HG03025 (cell line): ENCODE measurements at regions not wholly inside any gene's neighbourhood (a gene's known extent, or its start where the extent isn't known, plus 50 kb on each side); places are given as distances from the start of the nearest gene placed in this dataset.
A peak's percentile ranks its signal among the peaks of the same experiment; 100 is the strongest.
"Not testable (repeated sequence)": the region's sequence is repeated elsewhere in the genome, so short reads cannot be mapped to it uniquely, and the experiment has no call there.

ENCODE experiments used
- ATAC-seq: cut with Tn5 transposase; IDR thresholded peaks from one replicate; pipeline ENCODE4 v1.9.1; 2021; ENCODE audit warnings: mild to moderate bottlenecking, moderate library complexity; ENCODE audit not compliant: unreplicated experiment, low FRiP score

- ATAC-seq: no peak
These were observed 258.3 kb downstream of the SRGAP2C start for GRCh38 chr1:121443001-121443540.

GRCh38 chr1:121444096-121444495, 259.3 kb downstream of the SRGAP2C start:
- ATAC-seq: no peak

GRCh38 chr1:121445679-121446078, 260.9 kb downstream of the SRGAP2C start:
- no peak for ATAC-seq

GRCh38 chr1:121447280-121447923, 262.6 kb downstream of the SRGAP2C start:
- not testable (repeated sequence) for ATAC-seq

GRCh38 chr1:121448064-121448463, 263.3 kb downstream of the SRGAP2C start:
- not testable (repeated sequence) for ATAC-seq

- no peak for ATAC-seq
These were observed 264.1 kb downstream of the SRGAP2C start for GRCh38 chr1:121448851-121449250.

- no peak for ATAC-seq
These were observed 267.7 kb downstream of the SRGAP2C start for GRCh38 chr1:121452484-121452883.

- ATAC-seq: peak; percentile 83
These were observed 273.7 kb downstream of the SRGAP2C start for GRCh38 chr1:121458291-121459048.

- ATAC-seq: no peak
These were observed 274.5 kb downstream of the SRGAP2C start for GRCh38 chr1:121459235-121459634.

- ATAC-seq: not testable (repeated sequence)
These were observed 284.6 kb downstream of the SRGAP2C start for GRCh38 chr1:121469395-121469794.

- not testable (repeated sequence) for ATAC-seq
These were observed 285.6 kb downstream of the SRGAP2C start for GRCh38 chr1:121470401-121470800.

- peak; percentile 71 for ATAC-seq
These were observed 286.7 kb downstream of the SRGAP2C start for GRCh38 chr1:121471523-121471922.

- no peak for ATAC-seq
These were observed 287.2 kb downstream of the SRGAP2C start for GRCh38 chr1:121472017-121472416.

GRCh38 chr1:121483234-121483633, 298.5 kb downstream of the SRGAP2C start:
- ATAC-seq: no peak

GRCh38 chr1:121483961-121484424, 299.2 kb downstream of the SRGAP2C start:
- ATAC-seq: no peak

GRCh38 chr1:121494796-121495195, 310.0 kb downstream of the SRGAP2C start:
- ATAC-seq: not testable (repeated sequence)

GRCh38 chr1:121511455-121511854, 326.7 kb downstream of the SRGAP2C start:
- ATAC-seq: not testable (repeated sequence)

- not testable (repeated sequence) for ATAC-seq
These were observed 327.1 kb downstream of the SRGAP2C start for GRCh38 chr1:121511876-121512275.

- ATAC-seq: no peak
These were observed 330.5 kb downstream of the SRGAP2C start for GRCh38 chr1:121515235-121515634.

GRCh38 chr1:121516234-121516967, 331.6 kb downstream of the SRGAP2C start:
- ATAC-seq: peak; percentile 65
